Muscle layer of colon (tissue), 2 donors: ENCODE measurements at regions not wholly inside any gene's neighbourhood (a gene's known extent, or its start where the extent isn't known, plus 50 kb on each side); places are given as distances from the start of the nearest gene placed in this dataset.

Experiments used
- H3K27ac ChIP-seq: one replicate; pipeline ENCODE4 v1.7.0; 2013; ENCODE audit warnings: low read depth, mild to moderate bottlenecking, low read length, moderate library complexity
- H3K27me3 ChIP-seq, 2 donors: one replicate each; pipeline ENCODE4 v1.7.0; 2013; ENCODE audit warnings: low read length in 2 of 2, mild to moderate bottlenecking in 2 of 2; ENCODE audit not compliant: insufficient read depth in 2 of 2, control insufficient read depth in 1 of 2
- H3K36me3 ChIP-seq: one replicate; pipeline ENCODE4 v1.7.0; 2013; ENCODE audit warnings: mild to moderate bottlenecking, low read length; ENCODE audit not compliant: insufficient read depth
- H3K4me1 ChIP-seq: one replicate; pipeline ENCODE4 v1.7.0; 2013; ENCODE audit warnings: mild to moderate bottlenecking, low read length; ENCODE audit not compliant: insufficient read depth
- H3K4me3 ChIP-seq, 2 donors: one replicate each; pipeline ENCODE4 v1.7.0; 2013; ENCODE audit warnings: low read length in 2 of 2, low read depth in 1 of 2, mild to moderate bottlenecking in 1 of 2, moderate library complexity in 1 of 2
- H3K9ac ChIP-seq: one replicate; pipeline ENCODE4 v1.7.0; 2013; ENCODE audit warnings: low read length
- H3K9me3 ChIP-seq: one replicate; pipeline ENCODE4 v1.7.0; 2013; ENCODE audit warnings: mild to moderate bottlenecking, low read length
- donor health status: abdominal sarcoma.
- donor health status: Adenocarcinoma of cecum.

DNA sequence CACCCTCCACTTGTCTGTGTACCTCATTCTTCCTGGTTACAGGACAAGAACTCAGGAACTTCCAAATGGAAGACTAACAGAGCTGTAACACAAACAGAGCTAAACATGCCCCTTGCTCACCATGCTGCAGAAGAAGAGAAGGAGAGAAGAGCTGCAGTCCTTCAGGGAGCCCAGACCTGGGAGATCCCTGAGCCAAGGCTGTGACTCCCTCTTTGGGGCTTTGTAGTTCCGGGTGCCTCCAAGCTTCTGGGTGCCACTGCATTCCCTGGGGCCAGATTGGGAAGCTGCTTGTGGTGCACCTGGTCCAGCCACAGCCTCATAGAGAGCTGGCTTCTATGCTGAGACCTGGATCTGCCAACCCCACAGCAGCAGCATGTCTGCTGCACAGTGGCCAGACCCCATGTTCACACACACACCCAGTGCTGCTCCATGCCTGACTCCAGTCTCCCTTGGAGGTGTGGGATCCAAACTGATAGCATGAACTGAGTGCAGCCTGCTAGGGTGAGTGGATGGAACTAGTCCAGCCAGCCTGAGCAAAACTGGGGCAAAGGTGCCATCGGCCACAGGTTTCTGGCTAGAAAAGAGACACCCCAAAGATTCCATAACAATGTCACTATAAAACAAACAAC, 263.0 kb upstream of the NRIP1 start:
- Histone ChIP-seq H3K9ac (no peak overlapping the region), H3K27me3 (no peaks in the 10 kb centered on the region), H3K4me1 (no peaks in the 10 kb centered on the region), H3K4me3 (no peak overlapping the region), H3K36me3 (no peaks in the 10 kb centered on the region), H3K27ac (no peak overlapping the region), H3K9me3 (no peaks in the 10 kb centered on the region)

DNA sequence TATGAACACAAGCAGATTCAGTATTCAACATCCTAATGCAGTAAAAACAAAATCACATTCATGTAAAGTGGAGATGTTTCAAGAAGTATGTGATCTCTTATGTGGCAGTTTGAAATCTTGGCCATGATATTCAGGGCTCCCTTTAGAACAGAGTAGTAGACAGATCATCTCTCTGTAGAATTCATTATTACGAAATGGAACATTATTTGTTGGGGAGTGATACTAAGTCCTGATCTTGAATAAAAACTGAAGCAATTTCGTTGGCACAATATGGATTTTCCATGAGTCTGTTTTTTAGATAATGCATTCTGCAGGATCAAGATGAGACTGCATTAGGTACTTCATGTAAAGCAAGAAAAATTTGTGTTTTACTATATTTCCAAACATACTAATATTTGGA, 264.4 kb upstream of the NRIP1 start:
- Histone ChIP-seq H3K4me3 (no peak overlapping the region), H3K27ac (no peak overlapping the region), H3K9ac (no peak overlapping the region), H3K9me3 (no peaks in the 10 kb centered on the region), H3K27me3 (no peaks in the 10 kb centered on the region), H3K4me1 (no peaks in the 10 kb centered on the region), H3K36me3 (no peaks in the 10 kb centered on the region)

DNA sequence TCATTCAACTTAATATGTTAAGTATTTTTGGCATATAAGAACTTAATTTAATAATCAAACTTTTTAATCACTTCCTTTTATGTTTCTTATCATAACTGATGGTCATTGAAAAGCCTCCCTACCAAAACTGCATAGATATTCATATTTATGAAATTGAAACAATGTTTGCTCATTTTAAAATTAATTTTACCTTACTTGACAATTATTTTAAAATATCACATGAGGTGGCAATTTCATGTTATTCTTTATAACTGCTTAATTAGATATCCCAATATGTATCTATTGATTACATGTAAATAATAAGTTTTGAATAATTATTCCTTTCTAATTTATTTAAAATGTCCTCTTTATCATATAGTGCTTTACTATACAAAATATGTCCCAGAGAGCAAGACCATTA, 266.1 kb upstream of the NRIP1 start:
- Histone ChIP-seq H3K9me3 (no peaks in the 10 kb centered on the region), H3K36me3 (no peaks in the 10 kb centered on the region), H3K27me3 (no peaks in the 10 kb centered on the region), H3K27ac (no peak overlapping the region), H3K9ac (no peak overlapping the region), H3K4me3 (no peak overlapping the region), H3K4me1 (no peaks in the 10 kb centered on the region)

DNA sequence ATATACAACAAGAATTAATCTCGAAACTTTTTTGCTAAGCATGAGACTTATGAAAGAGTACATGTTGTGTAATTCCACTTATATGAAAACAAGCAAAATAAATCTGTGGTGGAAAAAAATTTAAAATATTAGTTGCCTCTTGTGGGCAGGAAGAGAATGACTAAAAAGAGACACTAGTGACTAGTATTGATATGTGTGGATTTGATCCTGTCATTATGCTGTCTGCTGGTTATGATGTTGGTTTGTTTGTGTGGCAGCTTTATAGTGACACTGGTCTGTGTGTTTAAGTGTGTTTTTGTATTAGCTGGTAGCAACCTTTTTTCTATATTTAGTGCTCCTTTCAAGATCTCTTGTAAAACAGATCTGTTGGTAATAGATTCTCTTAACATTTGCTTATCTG, 267.8 kb upstream of the NRIP1 start:
- Histone ChIP-seq H3K9me3 (no peaks in the 10 kb centered on the region), H3K36me3 (no peaks in the 10 kb centered on the region), H3K9ac (no peak overlapping the region), H3K4me3 (no peak overlapping the region), H3K27me3 (no peaks in the 10 kb centered on the region), H3K27ac (no peak overlapping the region), H3K4me1 (no peaks in the 10 kb centered on the region)

DNA sequence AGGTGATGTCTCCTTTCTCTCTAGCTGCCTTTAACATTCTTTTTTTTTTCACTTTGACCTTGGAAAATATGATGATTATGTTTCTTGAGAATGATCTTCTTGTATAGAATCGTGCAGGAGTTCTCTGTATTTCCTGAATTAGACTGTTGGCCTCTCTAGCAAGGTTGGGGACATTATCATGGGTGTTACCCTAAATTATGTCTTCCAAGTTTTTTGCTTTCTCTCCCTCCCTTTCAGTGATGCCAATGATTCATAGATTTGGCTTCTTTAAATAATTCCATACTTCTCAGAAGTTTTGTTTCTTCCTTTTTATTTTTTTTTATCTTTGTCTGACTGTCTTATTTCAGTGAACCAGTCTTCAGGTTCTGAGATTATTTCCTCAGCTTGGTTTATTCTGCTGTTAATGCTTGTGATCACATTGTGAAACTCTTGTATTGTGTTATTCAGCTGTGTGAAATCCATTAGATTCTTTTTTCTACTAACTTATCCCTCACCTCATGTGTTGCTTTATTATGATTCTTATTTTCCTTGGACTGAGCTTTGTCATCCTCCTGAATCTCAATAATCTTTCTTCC, 268.4 kb upstream of the NRIP1 start:
- H3K27me3 ChIP-seq: no peaks in the 10 kb centered on the region
- H3K36me3 ChIP-seq: no peaks in the 10 kb centered on the region
- H3K4me3 ChIP-seq: no peak overlapping the region
- H3K9me3 ChIP-seq: no peaks in the 10 kb centered on the region
- H3K27ac ChIP-seq: no peak overlapping the region
- H3K4me1 ChIP-seq: no peaks in the 10 kb centered on the region
- H3K9ac ChIP-seq: no peak overlapping the region

DNA sequence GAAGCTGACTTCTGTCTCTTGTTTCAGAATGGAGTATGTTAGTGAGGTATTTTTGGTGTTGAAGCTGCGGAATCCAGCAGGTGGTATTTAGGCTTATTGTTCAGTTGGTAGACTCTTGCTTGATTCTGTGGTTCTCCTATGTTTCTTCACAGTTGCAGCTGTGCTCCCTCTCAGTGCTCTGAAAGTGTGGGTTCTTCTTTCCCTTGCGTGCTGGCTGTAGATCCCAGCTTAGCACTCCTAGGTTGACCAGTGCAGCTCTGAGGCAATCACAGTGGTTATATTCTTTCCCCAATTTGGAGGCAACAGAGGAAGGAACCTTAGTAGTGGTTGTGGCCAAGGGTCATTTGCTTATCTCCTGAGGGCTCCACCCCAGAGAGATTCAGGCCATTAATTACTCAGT, 269.2 kb upstream of the NRIP1 start:
- H3K27ac ChIP-seq: no peak overlapping the region
- no peaks in the 10 kb centered on the region for H3K27me3 ChIP-seq
- no peak overlapping the region for H3K9ac ChIP-seq
- no peaks in the 10 kb centered on the region for H3K9me3 ChIP-seq
- no peaks in the 10 kb centered on the region for H3K36me3 ChIP-seq
- no peaks in the 10 kb centered on the region for H3K4me1 ChIP-seq
- no peak overlapping the region for H3K4me3 ChIP-seq

DNA sequence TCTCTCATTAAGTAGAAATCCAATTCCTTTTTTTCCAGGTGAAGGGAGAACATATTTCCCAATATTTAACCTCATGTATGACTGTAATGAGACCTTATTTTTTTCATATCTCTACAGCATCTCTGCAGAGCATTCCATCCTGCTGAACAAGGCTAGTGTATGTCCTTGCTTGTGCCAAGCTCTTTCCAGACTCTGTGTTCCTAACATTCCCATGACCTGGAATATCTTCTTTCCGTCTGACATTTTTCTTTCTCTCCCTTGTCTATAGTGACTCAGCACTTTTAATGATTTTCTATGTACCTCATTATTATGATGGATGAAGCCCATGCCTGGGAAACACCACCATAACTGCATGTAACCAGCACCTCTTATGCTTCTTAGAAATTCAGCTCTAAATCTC, 278.3 kb upstream of the NRIP1 start:
- H3K27ac ChIP-seq: no peak overlapping the region
- H3K36me3 ChIP-seq: no peaks in the 10 kb centered on the region
- H3K27me3 ChIP-seq: no peaks in the 10 kb centered on the region
- no peaks in the 10 kb centered on the region for H3K9me3 ChIP-seq
- H3K4me3 ChIP-seq: no peak overlapping the region
- no peaks in the 10 kb centered on the region for H3K4me1 ChIP-seq
- no peak overlapping the region for H3K9ac ChIP-seq

DNA sequence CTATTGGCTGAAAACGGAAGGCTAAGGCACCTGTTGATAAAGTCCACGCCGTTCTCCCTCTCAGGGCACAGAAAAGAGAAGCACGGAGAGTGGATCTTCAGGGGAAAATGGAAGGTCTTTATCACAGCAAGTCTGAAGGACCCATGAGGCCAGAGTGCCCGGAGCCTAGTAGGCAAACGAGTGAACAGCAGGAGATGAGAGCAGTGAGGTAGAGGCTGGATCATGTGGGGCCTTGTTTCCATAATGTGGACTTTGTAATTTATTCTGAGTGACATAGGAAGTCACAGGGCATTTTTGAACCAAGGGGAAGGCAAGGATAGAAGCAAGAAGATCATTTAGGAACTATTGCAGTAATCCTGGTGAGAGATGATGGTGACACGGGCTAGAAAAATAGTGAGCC, 287.2 kb upstream of the NRIP1 start:
- Histone ChIP-seq H3K4me3 (no peak overlapping the region), H3K27ac (no peak overlapping the region), H3K27me3 (no peaks in the 10 kb centered on the region), H3K4me1 (no peaks in the 10 kb centered on the region), H3K36me3 (no peaks in the 10 kb centered on the region), H3K9ac (no peak overlapping the region), H3K9me3 (no peaks in the 10 kb centered on the region)

DNA sequence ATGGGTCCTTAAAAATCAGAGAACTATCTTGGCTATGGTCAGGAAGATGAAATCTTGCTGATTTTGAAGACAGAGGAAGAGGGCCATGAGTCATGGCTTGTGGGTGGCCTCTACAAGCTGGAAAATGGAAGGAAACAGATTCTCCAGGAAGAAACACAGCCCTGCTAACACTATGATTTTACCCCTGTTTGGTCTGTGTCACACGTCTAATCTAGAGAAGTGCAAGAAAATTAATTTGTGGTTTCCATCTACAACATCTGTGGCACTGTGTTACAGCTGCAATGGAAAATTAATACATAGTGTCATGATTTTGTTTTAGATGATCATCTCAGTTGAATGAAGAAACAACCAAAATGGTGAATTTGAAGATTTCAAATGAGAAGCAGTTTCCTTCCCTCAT, 288.7 kb upstream of the NRIP1 start:
- Histone ChIP-seq H3K27me3 (no peaks in the 10 kb centered on the region), H3K27ac (no peak overlapping the region), H3K36me3 (no peaks in the 10 kb centered on the region), H3K9ac (no peak overlapping the region), H3K4me3 (no peak overlapping the region), H3K4me1 (no peaks in the 10 kb centered on the region), H3K9me3 (no peaks in the 10 kb centered on the region)

DNA sequence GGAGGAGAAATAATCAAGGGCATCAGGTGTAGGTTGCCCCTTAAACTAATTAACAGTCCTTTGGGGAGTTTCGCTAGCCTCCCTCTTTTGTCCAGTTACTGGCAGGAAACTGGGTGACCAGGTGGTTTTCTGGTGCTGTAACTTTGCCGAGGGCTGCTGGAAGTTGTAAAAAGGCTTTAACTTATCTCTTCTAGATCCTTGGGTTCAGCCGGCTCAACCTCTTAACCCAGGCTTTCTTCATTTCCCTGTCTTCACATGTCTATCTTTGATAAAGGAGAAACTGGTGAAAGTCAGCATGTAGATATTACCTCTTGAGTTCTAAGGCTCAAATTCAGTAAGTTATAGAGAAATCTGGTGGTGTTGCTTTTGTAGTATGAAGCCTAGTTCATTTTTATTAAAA, 289.7 kb upstream of the NRIP1 start:
- Histone ChIP-seq H3K9ac (no peak overlapping the region), H3K4me3 (no peak overlapping the region), H3K27me3 (no peaks in the 10 kb centered on the region), H3K4me1 (no peaks in the 10 kb centered on the region), H3K9me3 (no peaks in the 10 kb centered on the region), H3K27ac (no peak overlapping the region), H3K36me3 (no peaks in the 10 kb centered on the region)

DNA sequence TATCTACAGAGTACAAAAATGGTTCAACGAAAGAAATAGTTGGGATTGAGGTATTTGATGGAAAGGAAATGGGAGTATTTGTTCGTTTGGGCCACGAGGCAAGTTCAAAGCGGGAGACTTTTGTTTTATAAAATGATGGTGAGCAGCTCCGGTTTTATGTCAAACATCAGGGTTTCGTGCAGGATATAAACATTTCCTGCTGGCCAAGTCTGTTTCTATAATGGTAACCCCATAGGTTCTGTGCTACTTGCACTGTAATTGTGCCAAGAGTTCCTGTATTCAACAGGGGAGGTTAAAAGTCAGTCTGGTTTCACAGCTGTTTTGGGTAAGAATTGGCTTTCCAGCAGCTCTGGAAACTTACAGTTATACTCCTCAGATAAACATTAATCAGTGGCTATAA, 290.3 kb upstream of the NRIP1 start:
- no peaks in the 10 kb centered on the region for H3K27me3 ChIP-seq
- no peaks in the 10 kb centered on the region for H3K9me3 ChIP-seq
- no peak overlapping the region for H3K4me3 ChIP-seq
- H3K9ac ChIP-seq: no peak overlapping the region
- H3K36me3 ChIP-seq: no peaks in the 10 kb centered on the region
- H3K4me1 ChIP-seq: no peaks in the 10 kb centered on the region
- no peak overlapping the region for H3K27ac ChIP-seq

DNA sequence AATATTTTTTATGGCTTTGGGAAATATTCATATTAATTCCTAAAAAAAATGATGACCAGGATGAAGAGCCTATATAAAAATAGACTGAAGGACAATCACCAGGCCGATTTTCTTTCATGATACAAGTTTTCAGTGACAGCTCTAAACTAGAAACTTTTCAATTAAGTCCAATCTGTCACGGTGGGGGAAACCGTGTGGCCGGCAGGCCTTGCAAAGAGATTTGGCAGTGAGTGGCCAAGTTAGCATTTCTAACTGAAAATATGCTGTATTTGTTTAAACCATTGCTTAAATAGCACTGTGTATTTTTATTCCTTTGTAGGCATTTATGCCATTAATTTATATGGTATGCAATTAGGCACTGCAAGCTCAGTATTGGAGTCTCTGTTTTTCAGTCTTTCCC, 294.5 kb upstream of the NRIP1 start:
- Histone ChIP-seq H3K9me3 (no peaks in the 10 kb centered on the region), H3K36me3 (no peaks in the 10 kb centered on the region), H3K9ac (no peak overlapping the region), H3K27me3 (no peaks in the 10 kb centered on the region), H3K4me3 (no peak overlapping the region), H3K4me1 (no peaks in the 10 kb centered on the region), H3K27ac (no peak overlapping the region)
